ENCODE measurements at regions not wholly inside any gene's neighbourhood (a gene's known extent, or its start where the extent isn't known, plus 50 kb on each side); places are given as distances from the start of the nearest gene placed in this dataset.

DNA sequence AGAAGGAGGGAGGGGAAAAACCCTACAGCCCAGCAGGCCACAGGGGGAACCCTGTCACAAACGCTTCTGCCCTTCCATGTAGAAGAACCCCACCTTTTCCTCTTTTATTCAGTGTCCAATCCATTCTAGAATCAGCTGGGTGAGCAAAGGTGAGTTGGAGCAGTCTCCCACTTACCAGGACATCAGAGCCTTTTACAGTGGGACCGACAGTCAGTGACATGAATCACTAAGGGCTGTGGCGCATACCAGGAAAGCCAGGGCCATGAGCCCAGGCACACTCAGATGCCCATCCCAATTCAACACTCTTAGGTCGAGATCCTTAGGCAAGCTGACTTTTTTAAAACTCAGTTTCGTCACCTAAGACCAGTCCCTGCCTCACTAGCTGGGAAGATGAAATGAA is 146.1 kb downstream of the AQP9 start:
- TF ChIP-seq CTCF (IDR thresholded peaks at IDR 0.05) (no peak), POLR2A (IDR thresholded peaks at IDR 0.05) (no peak)
